H1 (cell line): ENCODE measurements at regions not wholly inside any gene's neighbourhood (a gene's known extent, or its start where the extent isn't known, plus 50 kb on each side); places are given as distances from the start of the nearest gene placed in this dataset.

ENCODE experiments used
- CBX5 ChIP-seq: fragments of 300-800, 300-1000 bp; sonication (generic); IDR thresholded peaks from 2 replicates; pipeline ENCODE4 v1.7.1; 2016; ENCODE audit warnings: antibody characterized with exemption, low read length, low read depth
- CHD1 ChIP-seq: IDR thresholded peaks from 2 replicates; pipeline ENCODE4 v1.6.1; 2012; ENCODE audit warnings: low read depth, low read length, improper control_type of control experiment
- EP300 ChIP-seq, 2 experiments: IDR thresholded peaks; 1 replicate in 1 of 2; 2 replicates in 1 of 2; pipeline ENCODE4 v1.6.1; 2011 to 2012; ENCODE audit warnings: low read depth in 2 of 2, low read length in 2 of 2, mild to moderate bottlenecking in 2 of 2, borderline replicate concordance in 1 of 2, inconsistent platforms in 1 of 2, moderate library complexity in 1 of 2
- FOSL1 ChIP-seq: IDR thresholded peaks from 2 replicates; pipeline ENCODE4 v1.6.1; 2011; ENCODE audit warnings: mild to moderate bottlenecking, low read depth, low read length, moderate library complexity; ENCODE audit not compliant: insufficient read depth
- KDM1A ChIP-seq: fragments of 200-600, 300-600 bp; sonication (generic); IDR thresholded peaks from 2 replicates; pipeline ENCODE4 v1.7.1; 2016; ENCODE audit warnings: mild to moderate bottlenecking, low read length, borderline replicate concordance
- PHF8 ChIP-seq: fragments of 200-600 bp; sonication (generic); conservative IDR thresholded peaks from 2 replicates; pipeline ENCODE4 v1.7.1; 2012; ENCODE audit warnings: low read depth, mild to moderate bottlenecking, inconsistent platforms, low read length, moderate library complexity
- RAD21 ChIP-seq, 2 experiments: IDR thresholded peaks in 1 of 2; conservative IDR thresholded peaks in 1 of 2; 2 replicates each; pipeline ENCODE4 v1.6.1; 2011; ENCODE audit warnings: low read depth in 2 of 2, low read length in 2 of 2, improper control_type of control experiment in 1 of 2, inconsistent platforms in 1 of 2, mild to moderate bottlenecking in 1 of 2, moderate library complexity in 1 of 2
- SUZ12 ChIP-seq: fragments of 200-600 bp; sonication (generic); IDR thresholded peaks from 2 replicates; pipeline ENCODE4 v1.6.1; 2012; ENCODE audit warnings: mild to moderate bottlenecking, inconsistent platforms, low read length, moderate library complexity, mixed read lengths

- TF ChIP-seq EP300 (IDR thresholded peaks at IDR 0.05; ENCODE audit: borderline replicate concordance in 1 of 2, low read depth in 2 of 2, low read length in 2 of 2) (no peak), RAD21 (IDR thresholded peaks at IDR 0.05 in 1 of 2, conservative IDR thresholded peaks at IDR 0.05 in 1 of 2; ENCODE audit: low read depth in 2 of 2, low read length in 2 of 2) (no peak), KDM1A (no peak), PHF8 (no peak), FOSL1 (no peak), CBX5 (no peak), CHD1 (no peak), SUZ12 (no peak)
These were observed 283.3 kb downstream of the DCDC2C start (continued) for GRCh38 chr2:3986530-3987258.
